ENCODE measurements at regions not wholly inside any gene's neighbourhood (a gene's known extent, or its start where the extent isn't known, plus 50 kb on each side); places are given as distances from the start of the nearest gene placed in this dataset.

- TF ChIP-seq CREB1 (IDR thresholded peaks at IDR 0.05; ENCODE audit: low read depth) = no peak
- TF ChIP-seq MAX (IDR thresholded peaks at IDR 0.05) = no peak
- no peak for TF ChIP-seq NFIC (IDR thresholded peaks at IDR 0.05)
These were observed 109.3 kb upstream of the ANKRD30BL start for GRCh38 chr2:132270981-132271546.

GRCh38 chr2:132272713-132273112, 111.0 kb upstream of the ANKRD30BL start:
- TF ChIP-seq RAD21 (IDR thresholded peaks at IDR 0.05; ENCODE audit: low read depth) (no peak), ZBTB7A (IDR thresholded peaks at IDR 0.05; ENCODE audit: low read depth) (no peak), CREB1 (IDR thresholded peaks at IDR 0.05; ENCODE audit: low read depth) (no peak), YY1 (IDR thresholded peaks at IDR 0.05; ENCODE audit: low read depth) (no peak)

GRCh38 chr2:132274000-132274399, 112.2 kb upstream of the ANKRD30BL start:
- no peak for TF ChIP-seq RAD21 (IDR thresholded peaks at IDR 0.05; ENCODE audit: low read depth)
- no peak for TF ChIP-seq CREB1 (IDR thresholded peaks at IDR 0.05; ENCODE audit: low read depth)
- TF ChIP-seq EGR1 (IDR thresholded peaks at IDR 0.05) = no peak
- no peak for TF ChIP-seq REST (IDR thresholded peaks at IDR 0.05; ENCODE audit: low read depth)

- TF ChIP-seq REST (IDR thresholded peaks at IDR 0.05; ENCODE audit: low read depth) (no peak), CREB1 (IDR thresholded peaks at IDR 0.05; ENCODE audit: low read depth) (no peak), ZBTB7A (IDR thresholded peaks at IDR 0.05; ENCODE audit: low read depth) (no peak), MAX (IDR thresholded peaks at IDR 0.05) (no peak), FOXM1 (IDR thresholded peaks at IDR 0.05; ENCODE audit: borderline replicate concordance, low read depth) (no peak), CEBPB (IDR thresholded peaks at IDR 0.05) (no peak), TEAD4 (IDR thresholded peaks at IDR 0.05) (no peak), EP300 (IDR thresholded peaks at IDR 0.05; ENCODE audit: borderline replicate concordance) (no peak), TAF1 (IDR thresholded peaks at IDR 0.05; ENCODE audit: low read depth) (no peak), EGR1 (IDR thresholded peaks at IDR 0.05) (no peak), NFIC (IDR thresholded peaks at IDR 0.05) (no peak), TCF12 (IDR thresholded peaks at IDR 0.05; ENCODE audit: low read depth) (no peak), USF1 (IDR thresholded peaks at IDR 0.05) (no peak)
These were observed 113.6 kb upstream of the ANKRD30BL start for GRCh38 chr2:132275396-132275795.

GRCh38 chr2:132276571-132276981, 114.8 kb upstream of the ANKRD30BL start:
- TF ChIP-seq YY1 (IDR thresholded peaks at IDR 0.05; ENCODE audit: low read depth) = no peak

- TF ChIP-seq USF1 (IDR thresholded peaks at IDR 0.05) (no peak), NFIC (IDR thresholded peaks at IDR 0.05) (no peak), FOXM1 (IDR thresholded peaks at IDR 0.05; ENCODE audit: borderline replicate concordance, low read depth) (no peak), EP300 (IDR thresholded peaks at IDR 0.05; ENCODE audit: borderline replicate concordance) (no peak), ZBTB7A (IDR thresholded peaks at IDR 0.05; ENCODE audit: low read depth) (no peak), EGR1 (IDR thresholded peaks at IDR 0.05) (no peak), REST (IDR thresholded peaks at IDR 0.05; ENCODE audit: low read depth) (no peak), CREB1 (IDR thresholded peaks at IDR 0.05; ENCODE audit: low read depth) (no peak), CEBPB (IDR thresholded peaks at IDR 0.05) (no peak), TEAD4 (IDR thresholded peaks at IDR 0.05) (no peak)
These were observed 116.5 kb upstream of the ANKRD30BL start for GRCh38 chr2:132278267-132278666.
